ENCODE measurements at regions not wholly inside any gene's neighbourhood (a gene's known extent, or its start where the extent isn't known, plus 50 kb on each side); places are given as distances from the start of the nearest gene placed in this dataset.

DNA sequence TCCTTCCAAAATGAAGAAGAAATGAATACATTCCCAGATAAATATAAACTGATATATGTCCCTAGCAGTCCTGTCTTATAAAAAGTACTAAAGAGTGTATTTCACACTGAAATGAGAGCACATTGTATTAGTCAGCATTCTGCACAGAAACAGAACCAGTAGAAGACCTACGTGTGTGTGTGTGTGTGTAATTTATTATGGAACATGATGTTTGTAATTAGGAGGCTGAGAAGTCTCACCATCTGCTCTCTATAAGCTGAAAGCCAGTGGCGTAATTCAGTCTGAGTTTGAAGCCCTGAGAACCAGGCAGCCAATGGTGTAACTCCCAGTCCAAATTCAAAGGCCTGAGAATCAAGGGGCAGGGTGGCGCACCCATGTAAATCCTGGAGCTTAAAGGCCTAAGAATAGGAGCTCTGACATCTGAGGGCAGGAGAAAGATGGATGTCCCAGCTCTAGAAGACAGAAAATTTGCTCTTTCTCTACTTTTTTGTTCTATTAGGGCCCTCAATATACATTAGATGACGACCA is 146.5 kb upstream of the LYPLAL1 start:
- TF ChIP-seq REST (IDR thresholded peaks at IDR 0.05): no peak
- TF ChIP-seq, protein P1, sequence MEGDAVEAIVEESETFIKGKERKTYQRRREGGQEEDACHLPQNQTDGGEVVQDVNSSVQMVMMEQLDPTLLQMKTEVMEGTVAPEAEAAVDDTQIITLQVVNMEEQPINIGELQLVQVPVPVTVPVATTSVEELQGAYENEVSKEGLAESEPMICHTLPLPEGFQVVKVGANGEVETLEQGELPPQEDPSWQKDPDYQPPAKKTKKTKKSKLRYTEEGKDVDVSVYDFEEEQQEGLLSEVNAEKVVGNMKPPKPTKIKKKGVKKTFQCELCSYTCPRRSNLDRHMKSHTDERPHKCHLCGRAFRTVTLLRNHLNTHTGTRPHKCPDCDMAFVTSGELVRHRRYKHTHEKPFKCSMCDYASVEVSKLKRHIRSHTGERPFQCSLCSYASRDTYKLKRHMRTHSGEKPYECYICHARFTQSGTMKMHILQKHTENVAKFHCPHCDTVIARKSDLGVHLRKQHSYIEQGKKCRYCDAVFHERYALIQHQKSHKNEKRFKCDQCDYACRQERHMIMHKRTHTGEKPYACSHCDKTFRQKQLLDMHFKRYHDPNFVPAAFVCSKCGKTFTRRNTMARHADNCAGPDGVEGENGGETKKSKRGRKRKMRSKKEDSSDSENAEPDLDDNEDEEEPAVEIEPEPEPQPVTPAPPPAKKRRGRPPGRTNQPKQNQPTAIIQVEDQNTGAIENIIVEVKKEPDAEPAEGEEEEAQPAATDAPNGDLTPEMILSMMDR (IDR thresholded peaks at IDR 0.05): no peak
- TF ChIP-seq MAX (IDR thresholded peaks at IDR 0.05): no peak
- TF ChIP-seq ZSCAN20 (CRISPR knock-in tag; IDR thresholded peaks at IDR 0.05): no peak
- no peak for TF ChIP-seq POLR2AphosphoS2 (conservative IDR thresholded peaks at IDR 0.05; ENCODE audit: low read length)
